SK-N-SH treated with all-trans-retinoic acid at 6 μM for 48 hours (cell line): ENCODE measurements at regions not wholly inside any gene's neighbourhood (a gene's known extent, or its start where the extent isn't known, plus 50 kb on each side); places are given as distances from the start of the nearest gene placed in this dataset.

Experiments used
- ARNTL ChIP-seq: fragments of 450-650 bp; formaldehyde crosslinking; IDR thresholded peaks from 2 replicates; pipeline ENCODE4 v1.5.0; 2020; ENCODE audit warnings: low read depth, mild to moderate bottlenecking, moderate library complexity, borderline replicate concordance
- ISL1 ChIP-seq: fragments of 250-450 bp; sonication (Bioruptor Pico); IDR thresholded peaks from 2 replicates; pipeline ENCODE4 v2.1.2; 2022; ENCODE audit warnings: mild to moderate bottlenecking, moderate library complexity
- PPARA ChIP-seq: fragments of 250-450 bp; sonication (Bioruptor Pico); IDR thresholded peaks from 2 replicates; pipeline ENCODE4 v1.5.0; 2020; ENCODE audit warnings: mild to moderate bottlenecking, borderline replicate concordance
- RARB ChIP-seq: fragments of 250-450 bp; sonication (Bioruptor Pico); IDR thresholded peaks from 2 replicates; pipeline ENCODE4 v1.8.0; 2021; ENCODE audit warnings: mild to moderate bottlenecking, moderate library complexity
- SNAI2 ChIP-seq: fragments of 250-450 bp; sonication (Bioruptor Pico); IDR thresholded peaks from 2 replicates; pipeline ENCODE4 v1.5.0; 2020; ENCODE audit warnings: mild to moderate bottlenecking, moderate library complexity
- TCF4 ChIP-seq: fragments of 250-450 bp; sonication (Bioruptor Pico); IDR thresholded peaks from 2 replicates; pipeline ENCODE4 v1.8.0; 2021; ENCODE audit warnings: mild to moderate bottlenecking, moderate library complexity, borderline replicate concordance
- TSHZ2 ChIP-seq: fragments of 250-450 bp; sonication (Bioruptor Pico); IDR thresholded peaks from 2 replicates; pipeline ENCODE4 v1.5.0; 2020; ENCODE audit warnings: mild to moderate bottlenecking, moderate library complexity
- ZFP30 ChIP-seq: fragments of 450-650 bp; formaldehyde crosslinking; IDR thresholded peaks from 2 replicates; pipeline ENCODE4 v1.5.0; 2022; ENCODE audit warnings: mild to moderate bottlenecking, moderate library complexity
- TF ChIP-seq, protein P1 (sequence below): fragments of 250-450 bp; sonication (Bioruptor Pico); IDR thresholded peaks from 2 replicates; pipeline ENCODE4 v1.5.1; 2021; ENCODE audit warnings: mild to moderate bottlenecking, moderate library complexity

DNA sequence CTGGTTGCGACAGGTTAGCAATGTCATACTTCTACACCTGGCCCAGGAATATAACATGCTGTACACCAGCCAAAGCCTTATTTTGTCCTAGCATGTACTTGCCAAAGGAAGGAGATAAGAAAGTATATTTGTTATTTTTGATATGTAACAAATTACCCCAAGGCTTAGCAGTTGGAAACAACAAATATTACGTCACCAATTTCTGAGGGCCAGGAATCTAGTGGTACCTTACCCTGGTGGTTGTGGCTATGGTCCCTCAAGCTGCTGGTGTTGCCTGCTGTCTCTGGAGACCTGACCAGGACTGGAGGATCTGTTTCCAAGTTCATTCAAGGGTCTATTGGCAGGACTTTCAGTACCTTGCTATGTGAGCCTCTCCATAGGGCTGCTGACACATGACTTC, 135.5 kb upstream of the BANK1 start:
- TF ChIP-seq RARB (CRISPR knock-in tag): no peak
- TF ChIP-seq SNAI2 (CRISPR knock-in tag): no peak
- no peak for TF ChIP-seq TSHZ2 (CRISPR knock-in tag)
- no peak for TF ChIP-seq ISL1 (CRISPR knock-in tag)
- TF ChIP-seq ZFP30 (CRISPR knock-in tag): no peak
- no peak for TF ChIP-seq ARNTL
- no peak for TF ChIP-seq TCF4 (CRISPR knock-in tag)
- TF ChIP-seq PPARA (CRISPR knock-in tag): no peak
- TF ChIP-seq, protein P1, sequence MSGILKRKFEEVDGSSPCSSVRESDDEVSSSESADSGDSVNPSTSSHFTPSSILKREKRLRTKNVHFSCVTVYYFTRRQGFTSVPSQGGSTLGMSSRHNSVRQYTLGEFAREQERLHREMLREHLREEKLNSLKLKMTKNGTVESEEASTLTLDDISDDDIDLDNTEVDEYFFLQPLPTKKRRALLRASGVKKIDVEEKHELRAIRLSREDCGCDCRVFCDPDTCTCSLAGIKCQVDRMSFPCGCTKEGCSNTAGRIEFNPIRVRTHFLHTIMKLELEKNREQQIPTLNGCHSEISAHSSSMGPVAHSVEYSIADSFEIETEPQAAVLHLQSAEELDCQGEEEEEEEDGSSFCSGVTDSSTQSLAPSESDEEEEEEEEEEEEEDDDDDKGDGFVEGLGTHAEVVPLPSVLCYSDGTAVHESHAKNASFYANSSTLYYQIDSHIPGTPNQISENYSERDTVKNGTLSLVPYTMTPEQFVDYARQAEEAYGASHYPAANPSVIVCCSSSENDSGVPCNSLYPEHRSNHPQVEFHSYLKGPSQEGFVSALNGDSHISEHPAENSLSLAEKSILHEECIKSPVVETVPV (CRISPR knock-in tag): no peak
